HepG2 (cell line): ENCODE measurements at regions not wholly inside any gene's neighbourhood (a gene's known extent, or its start where the extent isn't known, plus 50 kb on each side); places are given as distances from the start of the nearest gene placed in this dataset.

ENCODE experiments used
- ATAC-seq: fragments of 200-7000 bp; cut with Tn5 transposase; 3 replicates; pipeline ENCODE4 v1.9.1; 2020; ENCODE audit warnings: mild to moderate bottlenecking, moderate library complexity
- BruUV-seq: library from RNA; stranded (reverse); fragments of 400-500 nt; replicated peaks from 2 replicates; lab custom pipeline; 2021; lab: Mats Ljungman, UMichigan
- CTCF ChIA-PET: fragments of 300-600 bp; formaldehyde crosslinking; extraction: SDS; loops from one replicate; lab custom pipeline; 2021; ENCODE audit warnings: low total read pairs, inconsistent platforms, low intra/inter-chr PET ratio; lab: Yijun Ruan, JAX
- POLR2A ChIA-PET: fragments of 350-600 bp; sonication (Branson Sonifier 250); formaldehyde crosslinking; loops from one replicate; lab custom pipeline; 2020; ENCODE audit warnings: antibody characterized with exemption, inconsistent platforms; lab: Yijun Ruan, JAX
- DNase-seq: peaks from one replicate; pipeline ENCODE4 v3.0.0-alpha.2; 2015; ENCODE audit warnings: low spot score
- FAIRE-seq: peaks from 3 replicates; lab custom pipeline; 2011; peaks lifted over from hg19 to GRCh38; lab: Jason Lieb, UNC
- H2AFZ ChIP-seq: one replicate; pipeline ENCODE4 v1.6.1; 2011; ENCODE audit warnings: low read length, inconsistent platforms
- H3K27ac ChIP-seq: fragments of 300-600 bp; 3 replicates; pipeline ENCODE4 v1.8.0; 2011; ENCODE audit warnings: mixed run types, mild to moderate bottlenecking, mixed read lengths, low read length, inconsistent platforms; ENCODE audit not compliant: insufficient read depth; ENCODE audit errors: extremely low read length
- H3K27me3 ChIP-seq, 2 experiments: fragments of 200-600 bp in 1 of 2; 2 replicates in 1 of 2; 3 replicates in 1 of 2; pipeline versions ENCODE4 v1.6.0 to v1.8.0; 2011; ENCODE audit warnings: low read length in 2 of 2, mild to moderate bottlenecking in 2 of 2, moderate library complexity in 2 of 2, inconsistent platforms in 1 of 2; ENCODE audit not compliant: insufficient read depth in 2 of 2, control insufficient read depth in 1 of 2
- H3K36me3 ChIP-seq, 2 experiments: fragments of 200-600 bp in 1 of 2; replicated peaks in 1 of 2; 2 replicates in 1 of 2; 3 replicates in 1 of 2; pipeline versions ENCODE4 v1.5.1 to v1.8.0; 2011; ENCODE audit warnings: low read length in 2 of 2, inconsistent platforms in 1 of 2; ENCODE audit not compliant: insufficient read depth in 2 of 2, control insufficient read depth in 1 of 2
- H3K4me1 ChIP-seq: 2 replicates; pipeline ENCODE4 v1.5.1; 2012; ENCODE audit warnings: low read length, inconsistent platforms; ENCODE audit not compliant: insufficient read depth
- H3K4me2 ChIP-seq: 2 replicates; pipeline ENCODE4 v1.6.0; 2011; ENCODE audit warnings: low read depth, low read length, inconsistent platforms
- H3K4me3 ChIP-seq, 3 experiments: fragments of 200-600 bp in 1 of 3; sonication (generic), shearing (Covaris generic) in 1 of 3; replicated peaks in 1 of 3; 2 replicates each; pipeline ENCODE4 v1.5.1; 2011 to 2016; ENCODE audit warnings: low read length in 3 of 3, inconsistent platforms in 2 of 3, low read depth in 2 of 3, mild to moderate bottlenecking in 2 of 3, control low read depth in 1 of 3, mixed read lengths in 1 of 3; ENCODE audit not compliant: insufficient read depth in 1 of 3
- H3K79me2 ChIP-seq: one replicate; pipeline ENCODE4 v1.6.1; 2011; ENCODE audit warnings: low read length, inconsistent platforms; ENCODE audit not compliant: insufficient read depth
- H3K9ac ChIP-seq: 2 replicates; pipeline ENCODE4 v1.6.0; 2011; ENCODE audit warnings: mild to moderate bottlenecking, low read depth, low read length, inconsistent platforms; ENCODE audit not compliant: insufficient read depth
- H3K9me3 ChIP-seq: 2 replicates; pipeline ENCODE4 v1.5.1; 2012; ENCODE audit warnings: mild to moderate bottlenecking, low read length
- H4K20me1 ChIP-seq: 2 replicates; pipeline ENCODE4 v1.6.0; 2011; ENCODE audit warnings: inconsistent platforms, mild to moderate bottlenecking, low read length, moderate library complexity; ENCODE audit not compliant: insufficient read depth
- ARNT2 ChIP-seq: sonication (generic); formaldehyde crosslinking; IDR thresholded peaks from 2 replicates; pipeline ENCODE4 v1.8.0; 2022; ENCODE audit warnings: mild to moderate bottlenecking, low read depth, missing genetic modification reagents, moderate library complexity
- ATF7 ChIP-seq, 2 experiments: fragments of 450-650 bp in 1 of 2; sonication (generic) in 1 of 2; formaldehyde crosslinking in 1 of 2; IDR thresholded peaks; 2 replicates each; pipeline versions ENCODE4 v1.4.0 to v1.6.1; 2016 to 2020; ENCODE audit warnings: antibody characterized with exemption in 1 of 2, mild to moderate bottlenecking in 1 of 2, missing genetic modification reagents in 1 of 2
- ELF3 ChIP-seq: IDR thresholded peaks from 2 replicates; pipeline ENCODE4 v1.6.1; 2016; ENCODE audit warnings: missing genetic modification reagents, missing compliant biosample characterization
- FOXA3 ChIP-seq: IDR thresholded peaks from 2 replicates; pipeline ENCODE4 v1.6.1; 2016; ENCODE audit warnings: missing genetic modification reagents, missing compliant biosample characterization
- HINFP ChIP-seq: sonication (generic); formaldehyde crosslinking; IDR thresholded peaks from 2 replicates; pipeline ENCODE4 v1.4.0; 2020; ENCODE audit warnings: low read depth, mild to moderate bottlenecking, missing genetic modification reagents
- HNRNPUL1 ChIP-seq: fragments of 200-400 bp; formaldehyde crosslinking; IDR thresholded peaks from 2 replicates; pipeline ENCODE4 v1.6.1; 2017; ENCODE audit warnings: low read depth, mild to moderate bottlenecking, low read length, moderate library complexity
- KDM6A ChIP-seq: IDR thresholded peaks from 2 replicates; pipeline ENCODE4 v1.6.1; 2016; ENCODE audit warnings: low read depth
- MZF1 ChIP-seq: sonication (generic); formaldehyde crosslinking; IDR thresholded peaks from 2 replicates; pipeline ENCODE4 v1.8.1; 2023; ENCODE audit warnings: mild to moderate bottlenecking, missing genetic modification reagents, borderline replicate concordance
- PRDM10 ChIP-seq: sonication (generic); formaldehyde crosslinking; IDR thresholded peaks from 2 replicates; pipeline ENCODE4 v1.4.0; 2020; ENCODE audit warnings: low read depth, missing genetic modification reagents
- ZBTB39 ChIP-seq: sonication (generic); formaldehyde crosslinking; IDR thresholded peaks from 2 replicates; pipeline ENCODE4 v1.5.0; 2020; ENCODE audit warnings: missing genetic modification reagents
- ZNF766 ChIP-seq: sonication (generic); formaldehyde crosslinking; IDR thresholded peaks from 2 replicates; pipeline ENCODE4 v1.5.0; 2020; ENCODE audit warnings: missing genetic modification reagents, borderline replicate concordance
- ZNF768 ChIP-seq: sonication (generic); formaldehyde crosslinking; IDR thresholded peaks from 2 replicates; pipeline ENCODE4 v1.4.0; 2020; ENCODE audit warnings: missing genetic modification reagents
- WGBS: methylation state at CpG from one replicate; pipeline ENCODE4 v1.1.6; 2017; ENCODE audit warnings: low lambda C conversion rate; 5-methylcytosine and 5-hydroxymethylcytosine counted together
- in situ Hi-C: cut with HindIII; loops from 2 replicates; pipeline ENCODE4 v1.10.0; 2017; ENCODE audit warnings: low pct_unique_long_range_greater_than_20kb; ENCODE audit not compliant: extremely low pct_ligation_motif_present
- intact Hi-C: fragments of 100-400 bp; cut with micrococcal nuclease; formaldehyde crosslinking; loops from one replicate; pipeline ENCODE4 v1.10.0; 2022; ENCODE audit not compliant: unreplicated experiment

GRCh38 chr2:160616149-160616548 is 122.5 kb upstream of the RBMS1 start (continued):
- TF ChIP-seq PRDM10 = no peak
- no peak for TF ChIP-seq ZNF768 (CRISPR knock-in tag)
- no peak for TF ChIP-seq MZF1
- TF ChIP-seq, all 625 proteins: peak for 0

GRCh38 chr2:160621748-160622147 is 128.1 kb upstream of the RBMS1 start:
- ATAC-seq (no peak), DNase-seq (peak; percentile 25), FAIRE-seq (no peak)
- no peak overlapping the region for H3K4me2 ChIP-seq
- H3K9me3 ChIP-seq = no peaks in the 10 kb centered on the region
- 0% methylated on average over 1 of the region's 1 CpG for WGBS
- TF ChIP-seq HINFP (CRISPR knock-in tag) = no peak
- TF ChIP-seq HNRNPUL1 = no peak
- TF ChIP-seq ELF3 (CRISPR knock-in tag) = no peak
- TF ChIP-seq ATF7 (IDR thresholded peaks at IDR 0.05) = no peak
- no peak for TF ChIP-seq ATF7 (CRISPR knock-in tag; IDR thresholded peaks at IDR 0.05)
- TF ChIP-seq KDM6A = no peak
- TF ChIP-seq FOXA3 (CRISPR knock-in tag) = 0 out of 2 replicates have a peak, but pooled peaks have one; percentile 19
- TF ChIP-seq ZNF766 (CRISPR knock-in tag) = no peak
- TF ChIP-seq ARNT2 (CRISPR knock-in tag) = no peak
- no peak for TF ChIP-seq ZBTB39
- CTCF ChIA-PET = no interaction called here
- no peak overlapping the region for H3K4me3 ChIP-seq
- in situ Hi-C loops = no loop called here
- no peaks in the 10 kb centered on the region for H3K36me3 ChIP-seq
- no peak overlapping the region for H3K27ac ChIP-seq
- intact Hi-C loops = no loop called here
- no peaks in the 10 kb centered on the region for H3K79me2 ChIP-seq
- POLR2A ChIA-PET = no interaction called here
- no peaks in the 10 kb centered on the region for H3K4me1 ChIP-seq
- no peak overlapping the region for H3K9ac ChIP-seq
- H2AFZ ChIP-seq = no peak overlapping the region
- no TSS peak for BruUV-seq
- H3K27me3 ChIP-seq = no peaks in the 10 kb centered on the region
- no peaks in the 10 kb centered on the region for H4K20me1 ChIP-seq
